ENCODE measurements at regions not wholly inside any gene's neighbourhood (a gene's known extent, or its start where the extent isn't known, plus 50 kb on each side); places are given as distances from the start of the nearest gene placed in this dataset.
"Not testable (repeated sequence)": the region's sequence is repeated elsewhere in the genome, so short reads cannot be mapped to it uniquely, and the experiment has no call there.

DNA sequence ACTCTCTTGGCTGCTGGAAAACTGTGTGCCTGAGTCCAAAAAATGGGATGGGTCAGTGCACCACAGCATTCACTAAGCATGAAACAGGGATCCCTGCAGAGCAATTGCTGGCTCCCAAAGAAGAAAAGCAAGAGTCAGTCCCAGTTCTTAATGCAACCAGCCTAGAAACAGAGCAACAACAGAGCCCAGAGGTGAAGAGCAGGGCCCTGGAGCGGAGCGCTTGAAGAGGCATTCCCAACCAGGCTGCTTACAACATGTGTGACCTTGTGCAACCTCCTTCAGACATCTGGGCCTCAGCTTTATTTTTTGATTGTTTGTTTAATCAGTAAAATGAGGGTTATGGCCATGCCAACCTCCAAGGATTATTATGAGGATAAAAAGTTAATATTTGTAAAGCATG, 543.7 kb upstream of the COBL start:
- no peak for DNase-seq

DNA sequence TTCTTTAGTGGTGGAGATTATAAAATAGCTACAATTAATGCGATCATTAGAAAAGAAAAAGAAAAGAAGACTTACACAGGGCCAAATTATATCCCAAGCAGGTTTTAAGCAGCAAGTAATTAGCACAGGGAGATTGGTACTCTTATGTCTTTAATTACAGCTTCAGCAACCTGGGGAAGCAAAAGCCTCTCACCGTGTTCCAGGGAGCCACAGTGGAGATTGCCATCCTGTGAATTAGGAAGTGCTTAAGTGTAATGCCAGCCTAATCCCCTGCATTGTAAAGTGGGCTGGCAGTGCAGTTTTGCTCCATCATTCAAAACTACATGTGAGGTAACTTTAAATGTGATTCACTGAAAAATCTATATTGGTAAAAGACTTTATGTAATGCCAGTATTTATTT, 533.5 kb upstream of the COBL start:
- DNase-seq, result no peak

DNA sequence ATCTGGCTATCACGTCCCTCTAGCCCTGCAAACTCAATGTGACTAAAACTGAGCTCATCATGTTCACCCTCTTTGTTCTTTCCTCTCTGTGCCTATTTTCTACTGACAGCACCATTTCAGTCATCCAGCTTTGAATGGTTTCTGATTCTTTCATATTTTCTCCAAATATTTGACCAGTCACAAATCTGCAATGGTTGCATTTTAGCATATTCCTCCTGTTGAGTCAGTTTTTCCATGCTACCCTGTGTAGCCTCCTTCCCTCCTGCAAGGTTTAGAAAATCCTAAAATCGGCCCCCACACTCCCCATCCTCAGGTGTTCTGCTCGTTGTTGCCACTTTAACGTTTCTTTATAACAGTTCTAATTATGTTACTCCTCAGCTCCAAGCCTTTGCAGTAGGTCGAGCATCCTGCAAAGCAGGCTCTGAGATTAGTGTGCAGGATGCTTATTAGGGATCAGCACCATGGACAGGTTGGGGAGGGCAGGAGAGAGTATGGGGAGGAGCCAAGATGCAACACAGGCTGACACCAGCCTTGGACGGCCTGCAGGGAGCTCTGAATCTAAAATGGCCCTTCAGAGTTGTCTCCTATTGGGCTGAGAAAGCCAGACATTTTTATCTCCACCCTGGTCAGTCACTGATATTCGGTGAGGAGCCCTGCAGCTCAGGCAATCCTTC, 531.0 kb upstream of the COBL start:
- no peak for DNase-seq

DNA sequence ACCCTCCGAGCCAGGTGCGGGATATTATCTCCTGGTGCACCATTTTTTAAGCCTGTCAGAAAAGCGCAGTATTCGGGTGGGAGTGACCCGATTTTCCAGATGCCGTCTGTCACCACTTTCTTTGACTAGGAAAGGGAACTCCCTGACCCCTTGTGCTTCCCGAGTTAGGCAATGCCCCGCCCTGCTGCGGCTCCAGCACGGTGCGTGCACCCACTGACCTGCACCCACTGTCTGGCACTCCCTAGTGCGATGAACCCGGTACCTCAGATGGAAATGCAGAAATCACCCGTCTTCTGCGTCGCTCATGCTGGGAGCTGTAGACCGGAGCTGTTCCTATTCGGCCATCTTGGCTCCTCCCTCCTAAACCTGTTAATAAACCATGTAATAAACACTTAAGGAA, 522.5 kb upstream of the COBL start:
- not testable (repeated sequence) for DNase-seq

DNA sequence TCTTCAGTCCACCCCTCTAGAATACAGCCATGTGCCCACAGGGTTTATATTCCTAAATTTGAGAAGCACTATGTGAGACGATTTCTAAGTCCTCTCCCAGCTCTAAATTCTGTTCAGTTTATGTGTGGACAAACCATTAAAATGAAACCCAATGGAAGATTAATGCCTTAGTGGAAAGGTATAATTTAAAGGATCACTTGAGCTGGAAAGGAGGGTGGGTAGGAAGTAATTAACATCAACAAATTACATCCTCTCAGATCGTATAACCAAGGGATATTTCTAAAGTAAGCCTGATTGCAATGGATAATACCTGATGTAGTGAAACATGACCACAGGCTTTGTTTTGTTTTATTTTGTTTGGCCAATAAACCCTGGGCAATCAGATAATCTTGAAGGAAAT, 511.0 kb upstream of the COBL start:
- no peak for DNase-seq

DNA sequence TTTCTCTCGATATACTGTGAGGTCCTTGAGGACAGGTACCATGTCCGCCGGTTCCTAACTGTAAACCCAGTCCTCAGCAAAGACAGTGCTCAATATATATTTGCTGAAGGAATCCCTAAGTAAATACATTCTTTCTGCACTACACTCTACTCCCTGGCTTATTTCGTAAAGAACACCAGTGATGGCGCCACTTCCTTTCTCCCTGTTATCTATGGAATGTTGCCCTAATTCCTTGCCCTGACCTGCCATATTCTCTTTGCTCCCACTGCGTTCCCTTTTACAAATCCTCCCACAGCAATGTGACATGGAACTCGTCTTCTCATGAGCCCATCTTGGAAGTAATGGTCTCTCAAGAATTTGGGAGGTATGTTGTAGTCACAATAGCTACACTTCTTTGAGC, 507.4 kb upstream of the COBL start:
- DNase-seq, result no peak

DNA sequence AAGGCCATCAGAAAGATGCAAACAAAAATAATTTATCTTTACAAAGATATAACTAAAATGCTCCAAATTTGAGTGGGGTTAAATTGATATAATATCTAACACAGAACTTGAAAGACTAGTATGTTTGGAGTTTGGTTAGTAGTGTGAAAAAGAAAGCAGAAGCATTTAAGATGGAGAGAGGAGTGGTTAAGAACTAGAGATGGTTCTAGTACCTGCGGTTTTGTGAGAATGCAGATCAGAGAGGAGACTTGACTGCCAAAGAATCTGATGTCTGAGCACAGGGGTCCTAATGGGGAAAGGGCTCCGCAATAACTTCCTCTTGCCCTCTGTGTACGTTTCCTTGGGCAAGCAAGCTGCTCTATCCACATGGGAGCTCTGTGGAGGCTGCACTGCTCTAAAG, 506.8 kb upstream of the COBL start:
- no peak for DNase-seq

DNA sequence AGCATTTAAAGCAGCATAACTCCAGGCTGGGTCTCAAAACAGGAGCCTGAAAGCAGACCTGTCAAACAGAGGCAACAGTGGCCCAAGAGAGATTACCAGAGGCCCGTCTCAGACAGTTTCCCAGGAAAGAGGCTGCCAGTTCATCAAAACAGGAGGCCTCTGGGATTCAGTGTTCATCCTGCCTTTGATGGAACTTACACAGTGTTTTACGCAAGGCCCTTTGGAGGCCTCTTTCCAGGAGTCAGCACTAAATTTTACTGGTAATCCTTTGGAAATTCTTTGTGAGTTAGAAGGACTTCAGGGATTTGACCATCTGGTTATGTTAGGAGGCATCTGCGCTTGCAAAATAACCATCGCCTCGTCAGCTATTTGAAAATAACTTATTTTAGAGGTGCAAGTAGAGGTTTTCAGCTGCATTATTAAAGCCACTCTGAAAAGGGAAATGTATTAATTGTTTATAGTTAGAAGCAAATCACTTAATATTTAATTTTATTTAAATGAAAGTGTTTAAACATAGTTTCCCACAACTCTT, 501.2 kb upstream of the COBL start:
- DNase-seq, result no peak

DNA sequence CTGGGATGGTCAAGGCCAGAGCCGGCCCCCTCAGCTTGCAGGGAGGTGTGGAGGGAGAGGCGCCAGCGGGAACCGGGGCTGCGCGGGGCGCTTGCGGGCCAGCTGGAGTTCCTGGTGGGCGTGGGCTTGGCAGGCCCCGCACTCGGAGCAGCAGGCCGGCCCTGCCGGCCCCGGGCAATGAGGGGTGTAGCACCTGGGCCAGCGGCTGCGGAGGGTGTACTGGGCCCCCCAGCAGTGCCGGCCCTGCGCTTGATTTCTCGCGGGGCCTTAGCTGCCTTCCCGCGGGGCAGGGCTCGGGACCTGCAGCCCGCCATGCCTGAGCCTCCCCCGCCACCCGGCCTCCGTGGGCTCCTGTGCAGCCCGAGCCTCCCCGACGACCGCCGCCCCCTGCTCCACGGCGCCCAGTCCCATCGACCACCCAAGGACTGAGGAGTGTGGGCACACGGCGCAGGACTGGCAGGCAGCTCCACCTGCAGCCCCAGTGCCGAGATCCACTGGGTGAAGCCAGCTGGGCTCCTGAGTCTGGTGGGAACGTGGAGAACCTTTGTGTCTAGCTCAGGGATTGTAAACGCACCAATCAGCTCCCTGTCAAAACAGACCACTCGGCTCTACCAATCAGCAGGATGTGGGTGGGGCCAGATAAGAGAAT, 489.3 kb upstream of the COBL start:
- DNase-seq, result not testable (repeated sequence)

DNA sequence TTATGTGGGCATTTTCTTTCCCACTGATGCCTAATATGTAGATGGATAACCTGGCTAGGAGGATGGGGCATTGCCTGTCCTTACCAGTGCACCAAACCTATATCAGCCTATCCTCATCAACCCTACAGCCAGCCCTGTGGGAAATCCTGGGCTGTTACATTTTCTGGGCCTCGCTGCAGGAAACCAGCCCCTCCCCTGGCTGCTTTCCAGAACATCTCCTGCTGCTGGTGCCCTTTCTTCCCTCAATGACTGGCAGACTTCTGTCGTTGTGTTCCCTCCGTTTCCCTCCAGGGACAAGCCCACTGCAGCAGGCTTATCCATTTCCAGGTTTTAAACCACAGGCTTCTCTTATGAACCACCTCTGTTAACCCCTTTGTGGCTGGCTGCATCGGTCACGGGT, 486.1 kb upstream of the COBL start:
- no peak for DNase-seq

DNA sequence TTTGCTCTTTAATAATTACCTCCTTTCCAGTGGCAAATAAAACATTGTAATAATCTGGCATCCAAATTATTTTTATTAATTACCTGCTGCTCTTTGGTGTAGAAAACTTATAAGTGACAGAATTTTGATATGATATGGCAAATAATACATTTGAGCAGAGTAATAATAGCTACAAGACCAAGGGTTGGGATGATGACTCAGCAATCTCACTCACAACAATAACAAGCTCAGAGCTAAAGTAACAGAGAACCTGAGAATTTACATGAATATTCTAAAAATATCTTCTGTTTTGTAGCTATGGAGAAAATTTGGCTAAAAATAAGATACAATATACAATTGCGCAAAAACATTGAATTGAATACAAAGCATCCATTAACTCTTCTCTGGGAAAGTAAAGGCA, 480.8 kb upstream of the COBL start:
- no peak for DNase-seq

DNA sequence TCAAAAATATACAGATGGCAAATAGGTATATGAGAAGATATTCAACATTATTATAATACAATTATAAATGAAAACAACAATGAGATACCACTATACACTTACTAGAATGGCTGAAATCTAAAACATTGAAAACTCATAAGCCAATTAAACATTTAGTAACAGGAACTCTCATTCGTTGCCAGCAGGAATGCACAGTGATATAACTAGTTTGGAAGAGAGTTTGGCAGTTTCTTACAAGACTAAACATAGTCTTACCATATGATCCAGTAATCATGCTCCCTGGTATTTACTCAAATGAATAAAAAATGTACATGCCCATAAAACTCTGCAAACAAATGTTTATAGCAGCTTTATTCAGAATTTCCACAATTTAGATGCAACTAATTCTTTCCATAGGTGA, 476.2 kb upstream of the COBL start:
- DNase-seq, result no peak

DNA sequence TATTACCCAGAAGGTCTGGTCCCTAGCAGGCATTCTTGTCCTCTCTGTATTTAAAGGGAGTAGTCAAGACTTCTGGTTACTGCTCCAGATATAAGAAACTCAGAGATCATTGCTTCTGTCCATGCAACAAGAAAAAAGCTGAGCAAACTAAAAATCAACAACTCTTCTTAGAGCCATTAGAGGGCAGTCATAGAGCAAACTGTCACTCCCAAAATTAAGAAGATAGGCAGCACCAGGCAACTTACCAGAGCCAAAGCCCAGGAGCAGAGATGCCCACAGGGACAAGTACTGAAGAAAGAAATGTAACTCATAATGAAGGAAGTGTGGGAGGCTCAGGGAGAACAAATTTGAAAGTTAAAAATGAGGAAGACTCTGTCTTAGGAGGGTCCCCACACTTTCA, 472.9 kb upstream of the COBL start:
- DNase-seq, result no peak

DNA sequence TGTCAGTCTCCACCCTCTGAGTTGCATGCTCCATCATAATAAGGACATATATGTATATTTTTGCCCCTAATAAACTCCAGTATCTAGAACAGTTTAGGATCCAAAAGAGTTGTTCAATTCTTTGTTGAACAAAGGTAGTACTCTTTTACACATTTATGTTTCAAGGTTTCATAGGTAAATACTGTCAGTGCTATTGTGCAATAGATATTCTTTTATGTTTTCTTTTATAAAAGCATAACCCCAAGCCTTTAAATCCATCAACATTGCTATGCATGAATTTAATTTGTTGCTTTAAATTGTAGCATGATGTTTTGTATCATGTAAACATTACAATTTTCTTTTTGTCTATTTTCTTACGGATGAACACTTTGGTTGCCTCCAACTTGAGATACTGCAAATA, 469.7 kb upstream of the COBL start:
- no peak for DNase-seq

DNA sequence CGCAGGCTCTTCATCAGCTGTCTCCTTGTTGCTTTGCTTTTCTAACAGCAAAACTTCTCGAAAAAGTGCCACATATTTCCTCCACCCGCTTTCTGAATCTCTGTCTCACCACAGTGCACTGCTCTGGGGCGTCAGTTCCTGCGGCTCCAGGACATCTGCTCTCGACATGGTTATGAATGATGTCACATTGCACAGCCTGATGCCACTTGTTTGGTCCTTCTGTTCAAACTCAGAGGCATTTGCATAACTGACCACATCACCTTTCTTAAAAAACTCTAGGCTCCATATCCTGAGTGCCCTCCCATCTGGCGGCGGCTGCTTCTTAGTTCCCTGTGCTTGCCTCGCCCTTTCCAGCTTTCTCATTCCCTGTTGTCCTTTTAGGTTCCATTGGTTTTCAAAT, 469.3 kb upstream of the COBL start:
- no peak for DNase-seq

DNA sequence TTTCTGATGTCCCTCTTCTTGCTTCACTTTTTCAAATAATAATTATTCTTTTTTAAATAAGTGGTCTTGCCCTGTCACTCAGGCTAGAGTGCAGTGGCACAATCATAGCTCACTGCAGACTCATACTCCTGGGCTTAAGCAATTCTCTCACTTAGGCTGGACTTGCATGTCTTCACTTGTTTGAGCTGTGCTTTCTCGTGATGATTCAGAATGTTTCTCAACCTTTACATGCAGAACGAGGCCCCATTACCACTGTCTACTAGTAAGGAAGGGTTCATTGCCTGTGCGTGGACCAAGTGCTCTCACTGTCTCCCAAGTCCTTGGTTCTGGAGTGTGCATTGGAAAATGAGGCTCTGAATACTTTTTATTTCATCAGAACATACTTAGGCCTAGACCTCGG, 468.6 kb upstream of the COBL start:
- no peak for DNase-seq

DNA sequence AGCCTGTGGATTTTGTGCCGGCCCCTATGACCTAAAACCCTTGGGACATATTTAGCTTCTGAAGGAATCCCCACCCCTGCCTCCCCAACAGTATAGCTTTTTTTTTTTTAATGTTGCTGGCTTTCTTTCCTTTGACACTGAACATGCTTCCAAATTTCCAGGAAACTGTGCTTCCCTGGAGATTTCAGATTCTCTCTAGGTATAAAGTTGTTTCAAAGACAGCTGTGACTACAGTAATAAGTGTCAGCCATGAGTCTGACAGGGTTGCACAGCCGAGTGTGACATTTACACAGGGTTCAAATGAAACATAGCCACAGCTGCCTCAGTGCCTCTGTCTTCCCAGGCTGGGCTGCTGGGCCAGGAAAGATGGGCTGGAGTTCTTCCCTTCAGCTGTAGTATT, 466.6 kb upstream of the COBL start:
- DNase-seq, result no peak

DNA sequence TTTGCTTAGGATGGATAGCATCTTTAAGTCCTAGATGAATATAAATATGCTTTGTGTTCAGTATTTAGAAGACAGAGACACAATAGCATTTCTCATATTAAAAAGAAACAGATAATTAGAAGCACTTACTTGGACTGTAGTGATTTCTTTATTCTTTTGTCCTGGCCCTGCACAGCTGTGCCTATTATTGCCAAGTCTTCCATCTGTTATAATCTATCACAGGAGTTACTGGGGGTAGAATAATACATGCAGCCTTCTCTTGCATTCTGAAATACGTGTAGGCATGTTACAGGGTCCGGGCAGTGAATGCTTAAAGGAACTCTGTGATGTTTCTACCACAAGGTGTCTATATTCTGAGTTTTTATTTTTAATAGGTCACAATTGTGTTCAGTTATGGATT, 461.5 kb upstream of the COBL start:
- no peak for DNase-seq

DNA sequence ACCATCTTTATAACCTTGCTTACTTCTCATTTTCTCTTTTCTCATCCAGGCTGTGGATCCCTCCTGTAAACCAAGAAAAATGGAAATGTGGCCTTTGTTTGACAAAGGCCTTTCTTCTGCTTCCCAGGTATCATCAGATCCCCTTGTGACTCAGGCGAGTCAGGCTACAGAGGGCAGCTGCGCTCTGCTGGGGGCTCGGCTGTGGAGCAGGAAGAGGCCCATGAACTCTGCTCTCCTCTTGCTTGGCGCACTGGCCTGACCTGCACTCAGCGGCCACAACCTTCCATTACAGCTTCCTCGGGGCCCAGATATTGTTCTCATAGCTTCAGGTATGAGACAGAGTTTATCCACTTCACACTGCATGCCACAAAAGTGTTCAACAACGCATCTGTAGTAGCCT, 457.6 kb upstream of the COBL start:
- DNase-seq, result no peak

DNA sequence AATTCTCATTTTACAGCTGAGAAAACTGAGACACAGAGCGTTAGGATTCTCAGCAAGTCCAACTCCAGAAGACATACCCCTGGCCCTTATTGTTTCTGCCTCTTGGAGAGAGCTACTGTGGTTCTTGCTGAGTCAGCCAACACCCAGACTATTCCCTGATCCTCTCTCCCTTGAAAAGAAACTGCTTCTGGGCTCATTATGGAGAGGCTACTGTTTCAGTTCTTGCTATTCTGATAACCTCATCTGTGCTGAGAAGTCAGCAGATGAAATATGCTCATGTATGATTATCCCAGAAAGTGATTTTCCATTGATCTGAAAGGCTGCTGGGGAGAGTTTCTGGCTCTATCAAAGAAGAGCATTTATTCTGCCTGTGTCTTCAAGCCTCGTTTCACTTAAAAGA, 455.6 kb upstream of the COBL start:
- DNase-seq, result no peak

DNA sequence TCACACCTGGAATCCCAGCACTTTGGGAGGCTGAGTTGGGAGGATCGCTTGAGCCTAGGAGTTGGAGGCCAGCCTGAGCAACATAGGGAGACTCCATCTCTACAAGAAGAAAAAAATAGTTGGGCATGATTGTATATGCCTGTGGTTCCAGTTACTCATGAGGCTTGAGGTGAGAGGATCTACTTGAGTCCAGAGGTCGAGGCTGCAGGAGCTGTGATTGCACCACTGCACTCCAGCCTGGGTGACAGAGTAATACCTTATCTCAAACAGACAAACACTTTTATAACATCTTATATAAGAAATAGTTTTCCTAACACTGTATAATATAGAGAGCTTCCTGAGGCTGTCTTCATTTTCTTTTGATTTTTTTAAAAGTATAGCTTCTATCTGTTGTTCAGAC, 448.4 kb upstream of the COBL start:
- no peak for DNase-seq

DNA sequence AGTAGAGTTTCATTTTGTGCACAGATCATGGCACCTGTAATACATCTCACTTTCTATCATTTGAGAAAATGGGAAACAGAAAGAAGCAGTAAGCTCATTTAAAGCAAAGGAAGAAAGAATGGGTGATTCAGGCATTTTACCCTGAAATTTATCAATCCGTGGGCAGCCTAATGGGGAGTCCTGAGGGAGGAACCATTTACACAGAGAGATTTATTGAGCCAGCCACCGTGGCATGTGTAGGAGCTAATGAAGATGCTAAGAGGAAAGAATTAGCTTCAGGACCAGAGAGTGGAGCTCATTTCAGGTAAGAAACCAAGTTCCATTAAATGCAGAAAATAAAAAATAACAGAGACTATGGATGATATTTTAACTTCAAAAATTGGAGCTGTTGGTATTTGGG, 443.4 kb upstream of the COBL start:
- DNase-seq, result no peak

DNA sequence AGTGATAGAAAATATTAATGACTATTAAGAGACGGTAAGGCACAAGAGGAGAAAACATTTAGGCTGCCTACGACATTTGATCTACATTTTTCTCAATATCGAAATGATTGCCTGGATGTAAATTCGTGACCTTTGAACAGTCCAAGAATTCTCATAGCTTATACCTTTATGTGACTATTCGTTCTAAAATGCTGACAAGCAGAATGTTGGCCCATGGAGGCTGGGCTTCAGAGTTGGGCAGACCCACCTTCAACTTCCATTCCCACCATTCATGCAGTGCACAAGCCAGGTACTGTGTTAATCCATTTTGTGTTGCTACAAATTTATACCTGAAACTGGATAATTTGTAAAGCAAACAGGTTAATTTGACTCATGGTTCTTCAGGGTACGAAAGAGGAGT, 441.4 kb upstream of the COBL start:
- DNase-seq, result no peak

DNA sequence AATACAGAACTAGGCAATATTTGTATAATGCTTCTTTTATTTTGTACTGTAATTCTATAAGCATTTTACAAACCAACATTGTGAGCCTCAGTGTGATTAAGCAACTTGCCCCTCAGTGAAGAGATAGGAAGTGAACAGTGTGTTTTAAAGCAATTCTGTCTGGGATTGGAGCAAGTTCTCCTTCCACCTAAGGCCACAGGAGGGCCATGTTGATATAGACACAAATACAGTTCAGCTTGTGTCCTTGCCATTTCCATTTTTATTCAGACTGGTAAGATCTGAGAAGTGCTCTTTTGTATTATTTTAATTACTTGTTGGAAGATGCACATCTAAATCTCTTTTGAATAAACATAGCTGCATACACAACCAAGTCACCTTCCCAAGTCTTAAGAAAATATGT, 416.3 kb upstream of the COBL start:
- DNase-seq, result no peak

DNA sequence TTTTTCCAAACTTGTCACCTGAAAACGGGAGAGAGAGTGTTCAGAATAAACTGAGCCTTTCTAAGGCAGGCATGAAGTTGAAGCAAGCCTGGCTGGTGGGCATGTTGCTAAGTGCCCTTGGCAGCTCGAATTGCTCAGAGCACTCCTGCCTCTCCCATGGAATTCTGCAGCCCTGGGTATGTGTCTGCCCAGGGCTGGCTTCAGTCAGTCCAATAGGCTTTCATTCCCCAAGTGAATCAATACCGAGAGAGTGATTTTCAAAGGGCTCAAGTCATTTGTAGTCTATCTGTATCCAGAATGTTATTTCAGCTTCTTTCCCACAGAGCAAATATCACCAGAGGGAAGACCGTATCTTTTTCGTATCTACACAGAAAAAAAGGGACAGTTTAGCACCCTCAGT, 415.5 kb upstream of the COBL start:
- no peak for DNase-seq
